GM19395 (cell line): ENCODE measurements at regions not wholly inside any gene's neighbourhood (a gene's known extent, or its start where the extent isn't known, plus 50 kb on each side); places are given as distances from the start of the nearest gene placed in this dataset.
"Not testable (repeated sequence)": the region's sequence is repeated elsewhere in the genome, so short reads cannot be mapped to it uniquely, and the experiment has no call there.

Source experiments
- ATAC-seq: cut with Tn5 transposase; IDR thresholded peaks from one replicate; pipeline ENCODE4 v1.9.1; 2021; ENCODE audit warnings: mild to moderate bottlenecking, moderate library complexity; ENCODE audit not compliant: unreplicated experiment

DNA sequence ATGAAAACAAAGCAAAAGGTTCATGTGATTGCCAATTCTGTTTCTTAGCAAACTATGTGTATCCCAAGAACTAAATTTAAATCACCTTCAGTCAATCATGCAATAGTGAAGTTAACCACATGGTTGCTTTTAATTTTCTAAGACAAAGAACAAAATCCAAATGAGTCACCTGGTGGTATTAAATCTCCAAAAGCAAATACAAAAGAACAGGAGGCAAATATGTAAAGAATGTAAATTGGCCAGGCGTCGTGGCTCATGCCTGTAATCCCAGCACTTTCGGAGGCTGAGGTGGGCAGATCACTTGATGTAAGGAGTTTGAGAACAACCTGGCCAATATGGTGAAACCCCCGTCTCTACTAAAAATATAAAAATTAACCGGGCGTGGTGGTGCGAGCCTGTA lies 54.2 kb upstream of the PIK3R4 start:
- no peak for ATAC-seq

DNA sequence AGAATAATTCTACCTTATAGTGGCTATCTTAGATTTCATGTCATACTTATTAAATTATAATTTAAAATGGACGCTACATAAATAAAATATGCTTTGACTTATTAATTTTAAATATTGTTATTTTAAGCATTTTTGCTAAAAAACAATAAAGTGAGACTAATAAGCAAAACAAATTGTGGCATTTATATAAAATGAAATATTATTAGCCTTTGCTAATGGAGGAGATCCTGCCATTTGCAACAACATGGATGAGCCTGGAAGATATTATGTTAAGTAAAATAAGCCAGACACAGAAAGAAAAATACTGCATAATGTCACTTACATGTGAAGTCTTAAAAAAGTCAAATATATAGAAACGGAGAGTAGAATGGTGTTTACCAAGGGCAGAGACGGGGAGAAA lies 54.8 kb upstream of the PIK3R4 start:
- no peak for ATAC-seq

DNA sequence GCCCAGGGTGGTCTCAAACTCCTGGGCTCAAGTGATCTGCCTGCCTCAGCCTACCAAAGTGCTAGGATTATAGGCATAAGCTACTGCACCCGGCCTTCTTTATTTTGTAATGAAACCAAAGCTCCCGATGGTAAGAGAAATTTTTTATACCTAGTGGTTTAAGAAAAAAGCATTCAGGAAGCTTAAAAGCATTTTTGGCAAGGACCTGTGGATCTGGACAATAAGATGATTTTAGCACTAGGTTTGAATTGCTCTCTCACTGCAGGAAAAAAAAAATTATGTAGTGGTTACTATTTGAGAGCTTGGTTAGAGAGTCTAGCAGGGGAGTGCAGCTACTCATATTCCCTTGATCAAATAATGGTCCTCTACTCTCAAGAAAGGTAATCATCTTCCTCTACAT lies 64.9 kb upstream of the PIK3R4 start:
- no peak for ATAC-seq

DNA sequence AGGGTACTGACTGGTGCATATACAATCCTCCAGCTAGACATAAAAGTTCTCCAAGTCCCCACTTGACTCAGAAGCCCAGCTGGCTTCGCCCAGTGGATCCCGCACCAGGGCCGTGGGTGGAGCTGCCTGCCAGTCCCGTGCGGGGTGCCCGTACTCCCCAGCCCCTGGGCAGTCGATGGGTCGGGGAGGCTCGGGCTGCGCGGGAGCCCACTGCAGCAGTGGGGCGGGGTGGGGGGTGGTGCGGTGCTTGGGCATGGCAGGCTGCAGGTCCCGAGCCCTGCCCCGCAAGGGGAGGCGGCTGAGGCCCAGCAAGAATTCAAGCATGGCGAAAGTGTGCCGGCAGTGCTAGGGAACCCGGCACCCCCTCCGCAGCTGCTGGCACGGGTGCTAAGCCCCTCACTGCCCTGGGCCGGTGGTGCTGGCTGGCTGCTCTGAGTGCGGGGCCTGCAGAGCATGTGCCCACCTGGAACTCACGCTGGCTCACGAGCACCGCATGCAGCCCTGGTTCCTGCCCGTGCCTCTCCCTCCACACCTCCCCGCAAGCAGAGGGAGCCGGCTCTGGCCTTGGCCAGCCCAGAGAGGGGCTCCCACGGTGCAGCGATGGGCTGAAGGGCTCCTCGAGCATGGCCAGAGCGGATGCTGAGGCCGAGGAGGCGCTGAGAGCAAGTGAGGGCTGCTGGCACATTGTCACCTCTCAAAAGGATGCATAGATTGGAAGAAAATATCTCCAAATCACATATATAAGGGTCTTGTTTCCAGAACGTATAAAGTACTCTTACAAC lies 68.3 kb upstream of the PIK3R4 start:
- ATAC-seq, result no peak

DNA sequence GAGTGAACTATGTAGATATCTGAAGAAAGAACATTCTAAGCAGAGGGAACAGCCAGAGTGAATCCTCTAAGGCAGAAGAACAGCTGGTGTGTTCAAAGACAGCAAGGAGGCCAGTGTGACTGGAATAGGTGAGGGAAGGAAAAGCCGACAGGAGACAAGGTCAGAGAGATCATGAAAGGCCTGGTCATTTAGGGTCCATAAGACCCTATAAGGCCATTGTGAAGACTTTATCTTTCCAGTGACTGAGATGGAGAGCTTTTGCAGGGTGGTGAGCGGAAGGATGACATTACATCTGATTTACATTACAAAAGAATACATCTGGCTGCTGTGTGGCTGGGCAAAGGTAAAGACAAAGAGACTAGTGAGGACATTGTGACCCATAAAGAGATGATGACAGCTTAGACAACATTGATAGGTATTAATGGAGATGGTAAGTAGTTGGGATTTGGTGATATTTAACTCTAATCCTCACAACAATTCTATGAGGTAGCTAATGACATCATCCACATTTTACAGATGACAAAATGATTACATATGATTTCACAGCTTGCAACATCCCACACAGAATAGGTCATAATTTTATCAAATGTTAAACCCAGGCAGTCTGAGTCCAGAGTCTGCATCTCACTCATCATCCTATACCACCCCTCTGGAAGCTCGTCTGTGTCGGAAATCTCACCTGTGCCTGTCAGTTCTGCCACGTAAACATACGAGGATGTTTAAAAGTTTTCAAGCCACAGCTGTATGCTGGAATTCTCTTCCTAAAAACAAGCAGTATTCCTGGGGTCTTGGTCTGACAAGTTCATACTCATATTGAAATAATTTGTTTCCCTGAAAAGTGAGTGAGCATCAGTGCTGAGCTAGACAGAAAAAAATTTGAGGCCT lies 70.2 kb upstream of the PIK3R4 start:
- ATAC-seq, result no peak

DNA sequence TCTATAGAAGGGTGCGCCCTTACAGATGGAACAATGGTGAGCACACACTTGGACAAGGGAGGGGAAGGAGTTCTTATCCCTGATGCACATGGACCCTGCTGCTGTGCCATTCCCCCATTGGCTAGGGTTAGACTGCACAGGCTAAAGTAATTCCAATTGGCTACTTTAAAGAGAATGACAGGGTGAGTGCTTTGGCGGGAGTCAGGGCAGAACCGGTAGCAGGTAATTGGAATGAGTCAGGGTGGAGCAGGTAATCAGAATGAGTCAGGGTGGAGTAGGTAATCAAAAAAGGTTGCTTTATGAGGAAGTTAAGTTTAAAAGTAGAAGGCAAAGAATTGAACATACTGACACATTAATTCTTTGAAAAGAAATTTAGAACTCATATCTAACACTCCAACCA lies 71.4 kb upstream of the PIK3R4 start:
- not testable (repeated sequence) for ATAC-seq

DNA sequence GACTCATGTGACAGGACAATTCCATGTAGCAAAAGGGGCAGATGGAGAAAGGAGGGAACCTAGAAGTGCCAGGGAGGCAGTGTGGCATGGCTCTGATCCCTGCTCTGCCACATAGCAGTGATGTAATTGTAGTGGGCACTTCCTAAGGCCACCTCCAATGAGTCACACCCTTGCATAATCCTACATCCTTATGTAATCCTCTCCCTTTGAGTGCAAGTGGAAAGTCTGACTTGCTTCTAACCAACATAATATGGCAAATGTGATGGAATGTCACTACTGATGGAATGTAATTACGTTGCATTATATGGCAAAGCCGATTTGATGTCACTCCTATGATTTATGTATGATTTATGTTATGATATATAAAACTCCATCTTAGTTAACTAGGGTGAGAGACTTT lies 72.9 kb upstream of the ATP2C1 start:
- no peak for ATAC-seq

DNA sequence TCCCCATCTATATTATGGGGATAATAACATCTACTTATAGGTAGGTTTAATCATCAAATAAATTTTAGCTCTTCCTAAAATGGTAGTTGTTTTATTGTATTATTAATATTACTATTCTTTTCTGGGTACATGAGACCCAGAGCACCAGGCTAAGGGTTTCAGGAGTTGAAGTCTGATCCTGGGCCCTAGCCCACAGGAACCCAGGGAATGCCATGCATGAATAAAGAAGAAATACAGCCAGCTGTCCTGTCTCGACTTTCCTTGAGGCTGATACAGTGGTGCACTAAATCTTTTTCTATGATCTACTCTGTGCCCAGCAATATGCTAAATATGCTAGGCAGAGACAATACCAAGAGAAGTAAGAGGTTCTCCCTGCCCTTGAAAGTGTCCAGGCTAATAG lies 72.1 kb upstream of the ATP2C1 start:
- no peak for ATAC-seq

DNA sequence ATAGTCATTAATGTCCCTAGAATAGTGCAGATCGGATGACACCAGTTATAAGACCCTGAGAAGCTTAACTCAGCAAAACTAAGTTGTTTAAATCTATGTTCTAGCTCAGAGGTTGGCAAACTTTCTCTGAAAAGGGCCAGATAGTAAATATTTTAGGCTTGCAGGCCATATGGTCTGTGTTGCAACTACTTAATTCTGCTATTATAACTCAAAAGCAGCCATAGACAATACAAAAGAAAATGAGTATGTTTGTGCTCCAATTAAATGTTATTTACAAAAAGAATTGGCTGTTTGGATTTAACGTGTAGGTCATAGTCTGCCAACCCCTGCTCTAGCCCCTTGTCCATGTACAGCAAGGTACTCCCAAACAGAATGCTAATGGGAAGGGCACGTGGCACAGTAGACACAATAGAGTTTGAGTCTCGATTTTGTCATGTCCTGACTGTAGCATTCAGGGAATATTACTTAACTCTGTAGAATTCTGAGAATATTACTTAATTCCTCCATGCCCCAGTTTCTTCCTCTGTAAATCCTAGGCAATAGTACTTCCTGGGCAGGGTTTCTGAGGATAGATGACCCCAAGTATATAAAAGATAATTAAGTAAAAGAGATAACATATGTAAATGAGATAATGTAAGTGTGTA lies 70.5 kb upstream of the ATP2C1 start:
- no peak for ATAC-seq

DNA sequence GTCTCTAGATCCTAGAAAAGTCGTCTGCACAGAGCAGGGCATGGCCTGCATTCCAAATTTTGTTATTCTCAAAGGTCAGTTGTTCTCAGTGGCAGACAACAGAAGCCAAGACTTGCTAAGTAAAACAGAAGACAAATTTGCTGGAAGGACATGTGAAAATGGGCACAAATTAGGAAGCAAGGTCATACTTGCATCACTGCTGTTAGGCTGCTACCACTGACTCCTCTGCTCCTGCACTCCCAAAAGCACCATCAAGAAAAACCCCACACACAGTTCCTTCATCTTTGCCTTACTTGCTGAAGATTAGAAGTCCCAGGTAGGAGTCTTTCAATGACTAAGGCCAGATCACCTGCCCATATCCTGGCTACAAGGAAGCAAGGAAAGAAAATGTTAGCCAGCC lies 69.9 kb upstream of the ATP2C1 start:
- no peak for ATAC-seq

DNA sequence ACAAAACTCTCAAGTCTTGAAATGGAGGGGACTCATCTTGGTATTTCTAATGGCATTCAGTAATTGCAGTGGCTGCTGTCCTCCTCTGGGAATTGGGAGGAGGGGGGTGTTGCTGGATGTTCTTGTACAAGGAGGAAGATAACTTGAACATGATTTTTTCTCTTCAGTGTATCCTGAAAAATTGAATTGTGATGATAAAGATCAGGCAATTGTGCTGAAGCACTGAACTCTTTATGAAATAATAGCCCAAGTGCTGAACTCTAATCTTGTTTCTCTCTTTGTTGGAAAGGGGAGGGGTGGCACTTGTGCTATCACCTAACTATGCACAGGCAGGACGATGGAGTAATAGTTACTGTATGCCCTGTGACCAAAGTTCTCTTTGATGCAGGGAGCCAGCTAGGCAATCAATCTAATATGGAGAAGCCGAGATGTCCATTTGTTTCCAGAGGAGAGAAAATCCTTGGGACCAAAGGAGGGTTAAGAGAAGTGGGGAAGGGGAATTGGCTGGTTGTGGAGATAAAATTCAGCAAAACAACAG lies 68.1 kb upstream of the ATP2C1 start:
- no peak for ATAC-seq

DNA sequence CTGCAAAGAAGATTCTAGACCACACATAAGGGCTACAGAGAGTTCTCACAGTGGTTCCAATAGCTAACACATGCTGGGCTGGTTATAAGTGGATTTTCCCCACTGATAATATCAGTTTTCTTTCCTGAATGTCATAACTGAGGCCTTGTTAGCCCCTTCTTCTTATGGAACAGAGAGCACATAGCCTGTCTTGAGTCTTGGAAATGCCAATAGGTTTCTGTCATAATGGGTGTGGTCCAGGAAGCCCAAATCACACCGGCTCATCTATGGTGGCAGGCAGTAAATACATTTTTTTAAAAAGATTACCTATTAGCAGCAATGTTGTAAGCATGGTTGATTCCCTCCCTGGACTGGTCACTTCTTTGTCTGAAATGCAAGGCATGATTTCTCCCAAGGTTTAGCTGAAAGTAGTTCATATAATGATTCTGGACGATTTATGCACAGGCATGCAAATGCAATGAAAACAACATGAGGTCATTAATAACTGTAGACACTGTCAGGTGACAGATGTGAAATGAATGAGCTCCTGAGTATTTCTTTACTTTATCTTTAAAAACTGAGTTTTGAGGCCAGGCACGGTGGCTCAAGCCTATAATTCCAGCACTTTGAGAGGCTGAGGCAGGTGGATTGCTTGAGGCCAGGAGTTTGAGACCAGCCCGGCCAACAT lies 67.2 kb upstream of the ATP2C1 start:
- ATAC-seq, result no peak

DNA sequence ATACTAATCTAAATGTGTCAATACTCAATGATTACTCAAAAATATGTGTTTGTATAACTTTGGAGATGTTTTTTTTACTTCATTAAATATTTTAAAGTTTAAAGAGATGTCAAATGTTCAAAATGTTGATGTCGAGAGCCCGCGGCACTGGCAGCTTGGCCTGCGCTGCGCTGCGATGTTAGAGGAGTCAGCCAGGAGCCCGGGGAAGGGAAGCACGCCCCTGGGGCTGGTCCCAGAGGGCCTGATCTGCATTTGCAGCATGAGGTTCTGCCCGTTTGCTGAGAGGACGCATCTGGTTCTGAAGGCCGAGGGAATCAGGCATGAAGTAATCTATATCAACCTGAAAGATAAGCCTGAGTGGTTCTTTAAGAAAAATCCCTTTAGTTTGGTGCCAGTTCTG lies 66.4 kb upstream of the ATP2C1 start:
- ATAC-seq, result no peak

DNA sequence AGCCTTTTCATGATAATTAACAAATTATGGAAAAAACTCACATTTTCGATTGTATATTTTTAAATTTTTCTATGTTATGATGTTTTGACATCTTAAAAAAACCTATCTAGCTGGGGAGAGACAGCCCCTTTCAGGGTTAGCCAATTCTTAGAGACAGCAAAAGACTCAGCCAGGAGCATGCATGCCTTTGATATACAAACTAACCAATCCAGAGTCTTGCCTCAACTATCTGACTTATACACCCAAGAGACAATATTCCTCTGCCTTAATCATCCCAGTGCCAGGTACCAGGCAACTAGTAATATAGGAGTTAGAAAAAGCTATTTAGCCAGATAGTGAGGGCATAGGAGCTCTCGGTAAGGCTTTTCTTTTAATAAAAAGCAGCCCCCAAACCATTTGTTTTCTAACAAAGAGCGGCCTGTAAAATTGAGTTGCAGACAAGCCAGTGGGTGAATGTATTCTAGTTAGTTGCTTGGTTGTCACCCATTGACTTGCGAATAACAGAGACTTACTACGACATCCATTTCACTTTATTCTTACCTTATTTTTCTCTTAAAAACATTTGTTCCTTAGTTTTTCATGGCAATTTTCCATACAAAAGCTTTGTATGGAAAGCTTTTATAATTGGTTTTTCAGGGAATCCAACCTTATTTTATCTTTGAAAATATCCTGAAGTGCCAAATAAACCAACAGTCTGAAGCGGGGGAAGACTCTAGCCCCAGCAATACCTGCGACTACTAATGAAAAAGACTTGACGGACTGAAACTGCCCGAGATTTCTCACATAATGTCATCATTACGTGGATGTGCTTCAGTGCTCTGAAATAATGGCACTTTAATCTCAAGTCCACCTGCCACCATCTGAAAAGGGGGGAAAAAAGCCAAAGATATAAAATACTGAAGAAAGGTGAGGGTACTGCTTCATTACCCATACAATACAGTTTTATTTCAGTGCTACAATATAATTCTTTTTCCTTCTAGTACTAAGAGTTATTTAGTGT lies 64.6 kb upstream of the ATP2C1 start:
- ATAC-seq, result no peak

DNA sequence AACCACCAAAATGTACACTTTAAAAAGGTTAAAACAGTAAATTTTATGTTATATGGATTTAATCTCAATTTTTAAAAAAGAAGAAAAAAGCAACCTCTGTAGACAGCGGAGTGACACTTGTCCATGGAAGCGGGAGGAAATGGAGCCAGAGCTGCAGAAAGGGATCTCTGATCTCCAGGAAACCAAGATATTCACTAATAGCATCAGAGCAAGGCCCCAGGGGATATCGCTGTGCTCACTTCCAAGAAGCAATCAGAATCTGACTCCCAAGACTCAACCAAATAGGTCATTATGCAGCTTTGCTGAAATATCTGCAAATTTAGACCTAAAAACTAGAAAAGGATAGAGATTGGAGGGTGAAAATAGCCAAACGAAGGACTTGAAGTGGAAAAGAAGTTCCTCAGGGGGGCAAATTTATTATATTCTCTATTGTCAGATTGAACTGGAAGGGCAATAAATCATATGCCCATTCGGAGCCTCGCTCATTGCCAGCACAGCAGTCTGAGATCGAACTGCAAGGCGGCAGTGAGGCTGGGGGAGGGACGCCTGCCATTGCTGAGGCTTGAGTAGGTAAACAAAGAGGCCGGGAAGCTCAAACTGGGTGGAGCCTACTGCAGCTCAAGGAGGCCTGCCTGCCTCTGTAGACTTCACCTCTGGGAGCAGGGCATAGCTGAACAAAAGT lies 62.0 kb upstream of the ATP2C1 start:
- ATAC-seq, result no peak

DNA sequence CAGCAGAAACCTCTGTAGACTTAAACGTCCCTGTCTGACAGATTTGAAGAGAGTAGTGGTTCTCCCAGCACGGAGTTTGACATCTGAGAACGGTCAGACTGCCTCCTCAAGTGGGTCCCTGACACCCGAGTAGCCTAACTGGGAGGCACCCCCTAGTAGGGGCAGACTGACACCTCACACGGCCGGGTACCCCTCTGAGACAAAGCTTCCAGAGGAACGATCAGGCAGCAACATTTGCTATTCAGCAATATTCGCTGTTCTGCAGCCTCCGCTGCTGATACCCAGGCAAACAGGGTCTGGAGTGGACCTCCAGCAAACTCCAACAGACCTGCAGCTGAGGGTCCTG lies 61.5 kb upstream of the ATP2C1 start:
- not testable (repeated sequence) for ATAC-seq

DNA sequence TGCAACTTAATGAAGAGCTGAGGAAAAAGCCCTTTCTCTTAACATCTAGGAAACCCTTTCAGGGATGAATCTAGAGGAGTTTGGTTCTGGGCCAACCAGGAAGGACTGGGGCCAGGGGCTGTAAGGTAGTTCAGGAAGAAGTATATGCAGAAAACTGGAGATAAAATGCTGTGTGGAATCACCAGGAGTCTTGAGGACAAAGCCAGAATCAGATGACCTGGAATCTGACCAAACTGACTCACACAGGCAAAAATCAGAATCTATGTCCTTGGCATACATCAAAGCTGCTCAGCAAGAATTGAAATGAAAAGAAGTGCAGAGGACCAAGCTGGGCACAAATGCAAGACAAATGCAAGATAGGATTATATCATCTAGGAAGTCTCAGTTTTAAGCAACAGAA lies 59.4 kb upstream of the ATP2C1 start:
- no peak for ATAC-seq

DNA sequence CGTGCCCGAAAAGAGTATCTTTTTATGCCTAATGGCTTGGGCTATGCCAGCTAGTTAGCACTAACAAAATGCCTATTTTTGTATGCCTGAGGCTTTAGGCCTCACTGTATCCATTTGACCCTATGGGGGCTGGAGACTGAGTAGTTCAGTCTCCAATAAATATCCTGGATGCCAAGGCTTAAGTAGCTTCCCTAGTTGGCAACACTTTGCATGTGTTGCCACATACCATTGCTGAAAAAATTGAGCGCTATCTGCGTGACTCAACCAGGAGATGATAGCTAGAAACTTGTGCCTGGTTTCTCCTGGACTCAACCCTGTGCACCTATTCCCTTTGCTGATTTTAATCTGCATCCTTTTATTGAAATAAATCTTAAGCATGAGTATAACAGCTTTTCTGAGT lies 58.4 kb upstream of the ATP2C1 start:
- ATAC-seq, result no peak

DNA sequence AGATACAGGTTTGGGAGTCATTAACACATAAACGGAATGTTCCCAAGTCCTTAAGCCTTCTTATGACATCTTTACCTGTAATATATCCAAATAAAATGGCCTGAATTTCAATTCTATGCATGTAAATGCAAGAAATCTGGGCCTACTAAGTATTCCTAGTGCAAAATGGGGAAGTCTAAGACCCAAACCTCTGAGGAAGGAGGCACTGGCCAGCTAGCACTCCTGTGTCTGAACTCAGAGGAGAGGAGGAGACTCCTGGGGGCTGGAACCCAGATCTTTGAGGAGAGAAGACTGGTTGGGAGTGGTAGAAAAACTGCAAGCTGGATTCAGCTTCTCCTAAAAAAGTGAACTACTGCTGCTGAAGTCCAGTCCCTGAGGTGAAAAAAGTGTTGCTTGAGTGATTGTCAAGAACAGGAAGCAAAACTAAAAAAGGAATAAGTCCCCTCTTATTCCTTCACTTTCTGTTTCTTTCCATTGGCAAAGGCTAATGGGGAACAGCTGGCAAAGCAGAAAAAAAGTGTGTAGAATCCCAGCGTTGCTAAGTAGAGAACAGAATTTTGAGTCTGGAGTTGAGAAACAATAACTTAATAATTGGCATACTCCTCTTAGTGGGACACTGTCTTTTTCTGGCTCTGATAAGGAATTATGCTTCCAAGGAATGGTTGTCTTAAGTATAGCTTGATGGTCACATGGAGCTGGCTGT lies 54.8 kb upstream of the ATP2C1 start:
- peak; percentile 9 for ATAC-seq
